ENCODE measurements at regions not wholly inside any gene's neighbourhood (a gene's known extent, or its start where the extent isn't known, plus 50 kb on each side); places are given as distances from the start of the nearest gene placed in this dataset.
"Not testable (repeated sequence)": the region's sequence is repeated elsewhere in the genome, so short reads cannot be mapped to it uniquely, and the experiment has no call there.

DNA sequence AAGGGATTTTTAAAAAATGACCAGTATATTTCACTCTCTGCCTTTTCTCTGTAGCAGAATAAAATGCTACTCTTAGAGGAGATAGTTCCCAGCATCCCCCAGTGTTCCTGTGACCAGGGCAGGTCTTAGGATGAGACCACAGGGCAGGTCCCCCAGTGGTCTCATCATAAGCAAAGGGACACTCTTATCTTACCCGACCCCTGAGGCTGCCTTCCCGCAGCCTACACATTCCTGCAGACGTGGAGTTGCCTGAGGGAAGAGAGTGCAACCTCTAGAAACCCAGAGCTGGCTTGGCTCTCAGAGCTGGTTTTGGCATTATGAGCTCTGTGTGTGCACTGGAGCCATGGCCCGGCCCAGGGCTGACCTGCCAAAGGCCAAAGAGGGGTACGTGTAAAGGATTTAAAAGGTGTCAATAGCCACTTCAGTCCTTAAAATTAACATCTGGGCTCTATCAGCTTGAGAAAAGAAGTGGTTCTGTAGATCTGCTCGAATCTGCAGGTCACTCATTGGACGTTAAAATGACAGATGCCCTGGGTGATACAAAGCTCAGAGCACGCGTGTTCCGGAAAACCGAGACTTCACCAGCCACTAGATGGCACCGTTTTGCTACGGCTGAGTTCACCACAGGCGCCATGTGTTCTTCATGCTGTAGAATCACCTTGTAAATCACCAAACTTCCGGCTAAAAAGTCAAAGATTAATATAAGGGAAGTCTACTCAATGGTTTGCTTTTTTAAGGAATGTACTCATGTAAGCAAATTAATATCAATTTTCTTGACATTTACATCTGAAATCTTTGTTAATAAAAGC lies 60.4 kb upstream of the GPR31 start:
- H3K4me3 ChIP-seq; H3K4me1 ChIP-seq; H3K27me3 ChIP-seq; intact Hi-C loops (cut with DNase I; ENCODE audit: low total_unique reads); H3K27ac ChIP-seq; H3K9me3 ChIP-seq; H3K36me3 ChIP-seq: not testable (repeated sequence)
- WGBS, 5 donors, result 20 to 32% (median 22%) methylated on average over 5 to 15 of the region's 15 CpGs
- TF ChIP-seq, protein P1, sequence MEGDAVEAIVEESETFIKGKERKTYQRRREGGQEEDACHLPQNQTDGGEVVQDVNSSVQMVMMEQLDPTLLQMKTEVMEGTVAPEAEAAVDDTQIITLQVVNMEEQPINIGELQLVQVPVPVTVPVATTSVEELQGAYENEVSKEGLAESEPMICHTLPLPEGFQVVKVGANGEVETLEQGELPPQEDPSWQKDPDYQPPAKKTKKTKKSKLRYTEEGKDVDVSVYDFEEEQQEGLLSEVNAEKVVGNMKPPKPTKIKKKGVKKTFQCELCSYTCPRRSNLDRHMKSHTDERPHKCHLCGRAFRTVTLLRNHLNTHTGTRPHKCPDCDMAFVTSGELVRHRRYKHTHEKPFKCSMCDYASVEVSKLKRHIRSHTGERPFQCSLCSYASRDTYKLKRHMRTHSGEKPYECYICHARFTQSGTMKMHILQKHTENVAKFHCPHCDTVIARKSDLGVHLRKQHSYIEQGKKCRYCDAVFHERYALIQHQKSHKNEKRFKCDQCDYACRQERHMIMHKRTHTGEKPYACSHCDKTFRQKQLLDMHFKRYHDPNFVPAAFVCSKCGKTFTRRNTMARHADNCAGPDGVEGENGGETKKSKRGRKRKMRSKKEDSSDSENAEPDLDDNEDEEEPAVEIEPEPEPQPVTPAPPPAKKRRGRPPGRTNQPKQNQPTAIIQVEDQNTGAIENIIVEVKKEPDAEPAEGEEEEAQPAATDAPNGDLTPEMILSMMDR (IDR thresholded peaks at IDR 0.05), result peak in 1 of 7 experiments; percentile 28
- peak in 1 of 2 donors; percentile 74 for DNase-seq

DNA sequence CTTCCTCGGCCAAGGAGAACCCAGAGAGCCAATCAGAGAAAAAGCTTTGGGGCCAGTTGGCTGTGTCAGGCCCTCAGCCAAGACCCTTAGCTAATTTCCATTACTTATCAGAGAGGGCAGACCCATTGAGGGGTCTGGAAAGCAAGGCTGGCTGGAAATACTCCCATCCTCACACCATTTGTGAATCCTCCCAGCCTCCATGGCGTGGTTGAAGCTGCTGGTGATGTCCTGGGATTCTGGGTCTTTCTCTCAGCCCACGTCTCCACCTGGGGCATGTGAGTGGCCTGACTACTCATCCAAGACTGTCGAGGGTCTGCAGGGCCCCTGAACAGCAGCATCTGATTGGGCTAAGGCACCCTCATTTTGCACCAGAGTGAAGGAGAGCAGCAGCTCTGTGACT lies 61.3 kb upstream of the GPR31 start:
- 77 to 89% (median 86%) methylated on average over 3 to 4 of the region's 4 CpGs for WGBS, 5 donors
- H3K4me1 ChIP-seq; H3K36me3 ChIP-seq; H3K27me3 ChIP-seq; H3K27ac ChIP-seq; intact Hi-C loops (cut with DNase I; ENCODE audit: low total_unique reads); DNase-seq; H3K9me3 ChIP-seq; H3K4me3 ChIP-seq: not testable (repeated sequence)

DNA sequence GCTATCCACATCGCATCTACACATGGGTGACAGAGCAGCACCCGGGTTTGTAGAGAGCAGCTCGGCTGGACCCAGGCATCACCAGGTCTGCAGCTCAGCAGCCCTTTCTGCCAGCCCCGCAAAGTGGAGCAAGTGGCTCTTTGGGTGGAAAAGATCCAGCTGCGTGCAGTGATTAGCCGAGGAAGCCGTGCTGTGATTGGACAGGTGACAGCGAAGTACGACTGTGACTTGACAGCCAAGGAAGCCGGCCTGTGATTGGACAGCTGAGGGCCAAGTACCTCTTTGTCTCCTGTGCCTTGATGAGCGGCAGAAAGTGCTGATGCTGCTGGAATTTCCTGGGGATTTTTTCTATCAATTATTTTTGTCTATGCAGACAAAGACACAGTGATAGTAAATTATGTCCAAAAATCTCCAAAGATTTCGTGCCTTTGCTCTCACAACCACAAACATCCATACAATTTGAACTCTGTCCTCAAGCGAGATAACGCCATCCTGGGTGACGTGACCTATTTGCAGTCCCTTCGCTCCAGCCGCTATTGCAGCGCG lies 62.3 kb upstream of the GPR31 start:
- intact Hi-C loops (cut with DNase I; ENCODE audit: low total_unique reads), result loop anchor here (10.0 kb wide), 1 partner anchor 65 kb away; no protein-coding TSS in a partner anchor
- no peaks in the 10 kb centered on the region for H3K9me3 ChIP-seq
- H3K27me3 ChIP-seq, result no peaks in the 10 kb centered on the region
- H3K27ac ChIP-seq, result no peak overlapping the region
- no peak overlapping the region for H3K4me3 ChIP-seq
- DNase-seq, result no peak
- no peaks in the 10 kb centered on the region for H3K36me3 ChIP-seq
- peaks cover 0 to 5% (median 2%) of the 10 kb centered on the region in 4 donors for H3K4me1 ChIP-seq
- TF ChIP-seq EP300 (IDR thresholded peaks at IDR 0.05), result no peak
- TF ChIP-seq POLR2A (IDR thresholded peaks at IDR 0.05), result no peak
- TF ChIP-seq, protein P1 (IDR thresholded peaks at IDR 0.05), result no peak
- TF ChIP-seq POLR2AphosphoS5 (IDR thresholded peaks at IDR 0.05), result no peak
- WGBS, 5 donors, result 85 to 87% (median 87%) methylated on average over 17 to 19 of the region's 19 CpGs

DNA sequence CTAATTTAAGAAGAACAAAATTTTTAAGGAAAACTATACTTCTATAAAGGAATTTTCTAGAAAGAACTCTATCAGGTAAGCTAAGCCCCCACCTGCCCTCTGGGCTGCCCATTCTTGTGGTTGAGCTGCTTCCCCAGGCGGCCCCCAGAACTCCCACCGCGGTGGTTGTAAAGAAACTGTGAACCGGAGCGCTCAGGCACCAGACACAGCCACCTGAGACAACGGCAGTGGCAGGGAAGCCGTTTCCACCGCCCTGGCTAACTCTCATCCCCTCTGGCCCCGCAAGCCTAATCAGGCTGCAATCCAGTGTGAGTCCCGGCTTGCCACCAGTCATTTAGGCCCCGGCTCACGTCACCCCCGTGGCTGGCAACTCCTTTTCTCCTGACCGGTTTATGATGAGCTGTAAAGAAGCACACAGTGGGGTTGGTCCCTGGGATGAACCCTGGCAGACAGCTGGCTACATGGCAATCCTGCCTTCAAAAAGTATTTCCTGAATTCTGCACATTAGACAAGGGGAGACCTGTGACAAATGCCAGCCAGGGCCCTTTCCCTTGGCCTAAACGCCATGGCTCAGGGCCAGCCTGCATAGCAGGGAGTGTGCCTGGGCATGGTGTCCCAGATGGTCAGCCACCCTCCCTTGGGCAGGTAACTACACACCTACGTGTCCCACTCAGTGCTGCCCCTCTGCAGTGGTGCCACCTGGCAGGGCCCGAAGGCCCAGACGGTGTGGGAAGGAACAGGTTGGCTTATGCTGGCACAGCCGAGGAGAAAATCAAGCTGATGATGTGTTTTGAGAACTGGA lies 63.8 kb upstream of the GPR31 start:
- no peak overlapping the region for H3K4me3 ChIP-seq
- no peak overlapping the region for H3K27ac ChIP-seq
- no peak for DNase-seq
- 82 to 89% (median 84%) methylated on average over 14 to 18 of the region's 19 CpGs for WGBS, 5 donors
- no peaks in the 10 kb centered on the region for H3K36me3 ChIP-seq
- intact Hi-C loops (cut with DNase I; ENCODE audit: low total_unique reads), result loop anchor here (10.0 kb wide), 1 partner anchor 63 kb away; no protein-coding TSS in a partner anchor
- no peak for TF ChIP-seq EP300 (IDR thresholded peaks at IDR 0.05)
- TF ChIP-seq POLR2AphosphoS5 (IDR thresholded peaks at IDR 0.05), result no peak
- TF ChIP-seq, protein P1 (IDR thresholded peaks at IDR 0.05), result no peak
- TF ChIP-seq POLR2A (IDR thresholded peaks at IDR 0.05), result no peak
- no peaks in the 10 kb centered on the region for H3K9me3 ChIP-seq
- peaks cover 0 to 5% (median 2%) of the 10 kb centered on the region in 4 donors for H3K4me1 ChIP-seq
- H3K27me3 ChIP-seq, result peaks cover 0 to 7% (median 0%) of the 10 kb centered on the region in 3 donors

DNA sequence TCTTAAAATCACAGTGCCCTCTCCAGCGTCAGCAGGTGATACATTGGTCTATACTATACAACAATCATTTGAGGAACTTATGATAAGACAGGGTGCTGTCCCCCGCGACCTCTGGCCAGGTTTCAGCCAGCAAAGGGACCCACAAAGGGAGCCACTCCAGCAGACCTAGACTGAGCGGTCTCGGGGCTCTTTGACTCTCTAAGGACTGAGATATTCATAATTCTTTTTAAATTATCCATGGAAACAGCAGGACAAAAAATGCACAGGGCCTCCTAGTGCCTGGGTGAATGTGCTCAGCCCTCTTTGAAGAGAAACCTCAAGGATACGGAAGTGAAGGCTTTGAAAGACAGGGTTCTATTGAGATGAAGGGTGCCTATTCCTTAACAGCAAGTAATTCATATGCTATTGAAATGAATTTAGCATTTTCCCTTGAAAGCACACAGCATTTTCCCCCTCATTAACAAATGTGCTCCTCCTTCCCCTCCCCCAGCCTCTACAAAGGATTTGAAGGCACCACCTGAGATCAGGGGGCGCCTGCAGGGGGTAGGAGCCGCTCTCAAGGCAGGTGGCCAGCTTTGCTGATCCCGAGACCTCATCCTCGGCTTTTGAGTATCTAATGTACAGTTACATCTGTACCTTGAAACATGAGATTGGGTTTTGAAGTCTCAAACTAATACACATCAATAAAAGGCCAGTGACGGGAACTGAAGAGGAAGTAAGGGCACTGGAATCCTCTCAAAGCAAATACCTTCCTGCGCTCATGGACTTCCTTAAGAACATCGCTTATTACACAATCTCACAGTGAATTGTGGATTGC lies 65.3 kb upstream of the UNC93A start:
- H3K4me3 ChIP-seq, DNase-seq, H3K9me3 ChIP-seq, H3K4me1 ChIP-seq, H3K36me3 ChIP-seq, H3K27ac ChIP-seq: not testable (repeated sequence)
- H3K27me3 ChIP-seq, result peaks cover 0 to 28% (median 0%) of the 10 kb centered on the region in 3 donors
- intact Hi-C loops (cut with DNase I; ENCODE audit: low total_unique reads), result loop anchor here (10.0 kb wide), 1 partner anchor 59 kb away; no protein-coding TSS in a partner anchor
- 77 to 82% (median 79%) methylated on average over 12 to 13 of the region's 13 CpGs for WGBS, 5 donors

Measured in stomach (tissue), 8 donors.